Kidney tubule cell (primary cell): ENCODE measurements at regions not wholly inside any gene's neighbourhood (a gene's known extent, or its start where the extent isn't known, plus 50 kb on each side); places are given as distances from the start of the nearest gene placed in this dataset.
"Not testable (repeated sequence)": the region's sequence is repeated elsewhere in the genome, so short reads cannot be mapped to it uniquely, and the experiment has no call there.

Experiments
- DNase-seq: peaks from one replicate; pipeline ENCODE4 v3.0.0-alpha.2; 2018; ENCODE audit warnings: low spot score

- DNase-seq, result not testable (repeated sequence)
Observed at GRCh38 chr9:66152406-66152805, 415.5 kb downstream of the FOXD4L4 start.

GRCh38 chr9:66153021-66153725 is 416.2 kb downstream of the FOXD4L4 start:
- peak; percentile 78 for DNase-seq

GRCh38 chr9:66153971-66154691 is 417.2 kb downstream of the FOXD4L4 start:
- DNase-seq, result not testable (repeated sequence)

- DNase-seq, result not testable (repeated sequence)
Observed at GRCh38 chr9:66182316-66182715, 445.4 kb downstream of the FOXD4L4 start.

- not testable (repeated sequence) for DNase-seq
Observed at GRCh38 chr9:66183648-66184047, 446.7 kb downstream of the FOXD4L4 start.

GRCh38 chr9:66197199-66197598 is 460.3 kb downstream of the FOXD4L4 start:
- not testable (repeated sequence) for DNase-seq

- DNase-seq, result not testable (repeated sequence)
Observed at GRCh38 chr9:66198421-66198820, 461.5 kb downstream of the FOXD4L4 start.

GRCh38 chr9:66206617-66207016 is 469.7 kb downstream of the FOXD4L4 start:
- DNase-seq, result not testable (repeated sequence)

- DNase-seq, result not testable (repeated sequence)
Observed at GRCh38 chr9:66207914-66208313, 471.0 kb downstream of the FOXD4L4 start.

GRCh38 chr9:66244763-66245162 is 507.8 kb downstream of the FOXD4L4 start:
- not testable (repeated sequence) for DNase-seq

- DNase-seq, result not testable (repeated sequence)
Observed at GRCh38 chr9:66245481-66245880, 508.5 kb downstream of the FOXD4L4 start.

- DNase-seq, result not testable (repeated sequence)
Observed at GRCh38 chr9:66257581-66257980, 520.6 kb downstream of the FOXD4L4 start.

- not testable (repeated sequence) for DNase-seq
Observed at GRCh38 chr9:66261576-66261975, 524.6 kb downstream of the FOXD4L4 start.

GRCh38 chr9:66263621-66264020 is 526.7 kb downstream of the FOXD4L4 start:
- DNase-seq, result peak; percentile 0

GRCh38 chr9:66264786-66265185 is 527.8 kb downstream of the FOXD4L4 start:
- DNase-seq, result peak; percentile 0

- DNase-seq, result peak; percentile 0
Observed at GRCh38 chr9:66266202-66266601, 529.3 kb downstream of the FOXD4L4 start.

- not testable (repeated sequence) for DNase-seq
Observed at GRCh38 chr9:66266856-66267430, 530.0 kb downstream of the FOXD4L4 start.

- not testable (repeated sequence) for DNase-seq
Observed at GRCh38 chr9:66267684-66268083, 530.7 kb downstream of the FOXD4L4 start.

- not testable (repeated sequence) for DNase-seq
Observed at GRCh38 chr9:66269024-66269423, 532.1 kb downstream of the FOXD4L4 start.

- not testable (repeated sequence) for DNase-seq
Observed at GRCh38 chr9:66269783-66270182, 532.8 kb downstream of the FOXD4L4 start.

GRCh38 chr9:66278809-66279208 is 541.9 kb downstream of the FOXD4L4 start:
- DNase-seq, result not testable (repeated sequence)
